Activated CD4-positive, alpha-beta T cell treated with anti-CD3 and anti-CD28 coated beads, Interleukin-2, amount 10 ng/mL, durations not matched to agents 24 days and 14 days (primary cell): ENCODE measurements at regions not wholly inside any gene's neighbourhood (a gene's known extent, or its start where the extent isn't known, plus 50 kb on each side); places are given as distances from the start of the nearest gene placed in this dataset.
"Not testable (repeated sequence)": the region's sequence is repeated elsewhere in the genome, so short reads cannot be mapped to it uniquely, and the experiment has no call there.

Experiments
- DNase-seq: peaks from one replicate; pipeline ENCODE4 v3.0.0; 2022
- H3K27ac Mint-ChIP-seq: one replicate; pipeline ENCODE4 v1.8.0; 2022; ENCODE audit warnings: mild to moderate bottlenecking, mixed read lengths
- H3K27me3 Mint-ChIP-seq: one replicate; pipeline ENCODE4 v1.8.0; 2022; ENCODE audit warnings: mixed read lengths
- H3K36me3 Mint-ChIP-seq: one replicate; pipeline ENCODE4 v1.8.0; 2022; ENCODE audit warnings: low read depth, mild to moderate bottlenecking, mixed read lengths
- H3K4me1 Mint-ChIP-seq: one replicate; pipeline ENCODE4 v1.8.0; 2021; ENCODE audit warnings: mixed read lengths
- H3K4me3 Mint-ChIP-seq: one replicate; pipeline ENCODE4 v1.8.0; 2022; ENCODE audit warnings: mild to moderate bottlenecking, moderate library complexity, mixed read lengths
- H3K9me3 Mint-ChIP-seq: one replicate; pipeline ENCODE4 v1.8.0; 2021; ENCODE audit warnings: mixed read lengths
- intact Hi-C: fragments of 100-400 bp; cut with micrococcal nuclease; formaldehyde crosslinking; loops from one replicate; pipeline ENCODE4 v1.15.1; 2023

DNA sequence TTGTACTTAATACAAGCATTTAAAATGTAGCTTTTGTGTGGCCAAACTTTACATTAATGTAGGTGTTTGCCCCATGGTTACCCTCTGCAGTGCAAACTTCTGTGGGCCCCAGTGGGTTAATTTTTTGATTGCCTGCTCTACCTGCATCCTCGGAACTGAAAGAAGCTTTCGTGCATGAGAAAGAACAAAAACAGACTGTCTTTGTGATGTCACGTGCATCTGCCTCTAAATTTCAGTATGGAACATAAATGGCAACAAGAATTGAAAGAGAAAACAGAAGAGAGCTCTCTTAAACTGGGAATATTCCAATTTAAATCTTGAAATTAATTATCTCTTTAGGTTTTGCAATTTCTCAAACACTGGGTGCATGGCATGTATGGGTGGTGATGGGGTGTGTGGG, 182.4 kb upstream of the LCORL start:
- Mint-ChIP-seq H3K9me3 (no peaks in the 10 kb centered on the region), H3K4me3 (no peak overlapping the region), H3K27ac (no peak overlapping the region), H3K27me3 (no peaks in the 10 kb centered on the region), H3K4me1 (no peaks in the 10 kb centered on the region), H3K36me3 (no peaks in the 10 kb centered on the region)
- intact Hi-C loops: no loop called here
- no peak for DNase-seq

DNA sequence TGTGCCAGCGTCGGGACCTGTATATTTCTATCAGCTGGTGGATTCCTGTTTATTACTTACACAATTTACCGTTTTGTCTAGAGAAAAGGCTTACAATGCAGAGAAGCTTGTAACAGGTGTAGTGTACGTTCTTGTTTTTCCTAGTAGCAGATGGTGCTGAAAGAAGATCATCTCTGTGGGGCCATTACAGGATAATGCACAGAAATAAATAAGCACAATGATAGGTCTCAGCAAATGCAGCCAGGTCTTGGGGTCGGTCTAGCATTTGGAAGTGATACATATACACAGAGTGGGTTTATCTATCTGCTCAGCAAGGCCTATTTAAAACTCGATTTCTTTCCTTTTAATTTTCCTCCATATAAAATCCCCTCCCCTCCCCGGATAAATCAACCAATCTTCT, 180.9 kb upstream of the LCORL start:
- intact Hi-C loops: no loop called here
- H3K9me3 Mint-ChIP-seq: no peaks in the 10 kb centered on the region
- H3K36me3 Mint-ChIP-seq: no peaks in the 10 kb centered on the region
- no peak overlapping the region for H3K27ac Mint-ChIP-seq
- H3K27me3 Mint-ChIP-seq: no peaks in the 10 kb centered on the region
- no peak overlapping the region for H3K4me3 Mint-ChIP-seq
- no peaks in the 10 kb centered on the region for H3K4me1 Mint-ChIP-seq
- DNase-seq: no peak

DNA sequence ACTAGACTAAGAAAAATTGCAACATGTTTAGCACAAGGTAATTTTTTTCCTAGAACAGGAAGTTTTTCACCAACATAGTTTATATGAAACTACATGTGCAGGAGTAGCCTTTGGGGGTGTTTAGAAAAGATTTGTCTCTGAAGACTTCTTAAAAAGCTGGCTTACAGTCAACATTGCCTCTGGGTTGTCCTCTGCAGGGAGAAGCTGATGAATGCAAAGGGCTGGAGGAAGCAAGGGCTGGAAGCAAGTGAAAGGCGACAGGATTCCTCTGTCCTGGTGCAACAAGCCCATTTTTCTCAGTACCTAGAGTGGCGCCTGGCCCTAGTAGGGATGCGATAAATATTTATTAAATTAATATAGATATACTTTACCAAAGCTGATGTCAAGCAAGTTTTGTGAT, 180.3 kb upstream of the LCORL start:
- H3K4me3 Mint-ChIP-seq: no peak overlapping the region
- H3K9me3 Mint-ChIP-seq: no peaks in the 10 kb centered on the region
- H3K27me3 Mint-ChIP-seq: no peaks in the 10 kb centered on the region
- H3K27ac Mint-ChIP-seq: no peak overlapping the region
- no peaks in the 10 kb centered on the region for H3K36me3 Mint-ChIP-seq
- H3K4me1 Mint-ChIP-seq: no peaks in the 10 kb centered on the region
- intact Hi-C loops: no loop called here
- DNase-seq: no peak

DNA sequence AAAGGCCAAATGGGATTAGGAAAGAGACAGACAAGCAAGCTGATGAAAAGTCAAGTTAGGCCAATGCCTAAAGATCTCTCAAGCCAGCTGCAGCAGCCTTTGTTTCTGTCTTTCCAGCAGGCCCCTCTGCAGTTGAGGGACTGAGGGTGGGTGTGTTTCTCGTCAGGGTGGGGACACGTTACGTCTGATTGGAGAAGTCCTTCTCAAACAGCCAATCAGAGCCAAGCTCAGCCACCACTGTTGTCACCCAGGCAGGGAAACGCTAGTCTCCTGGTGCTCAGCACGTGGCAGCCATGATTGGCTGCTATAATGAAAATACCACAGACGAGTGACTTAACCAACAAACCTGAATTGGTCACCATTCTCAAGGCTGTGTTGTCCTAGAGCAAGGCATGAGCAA, 177.1 kb upstream of the LCORL start:
- H3K4me3 Mint-ChIP-seq: no peak overlapping the region
- H3K4me1 Mint-ChIP-seq: no peaks in the 10 kb centered on the region
- DNase-seq: no peak
- intact Hi-C loops: no loop called here
- H3K27me3 Mint-ChIP-seq: no peaks in the 10 kb centered on the region
- H3K27ac Mint-ChIP-seq: no peak overlapping the region
- H3K9me3 Mint-ChIP-seq: no peaks in the 10 kb centered on the region
- H3K36me3 Mint-ChIP-seq: no peaks in the 10 kb centered on the region

DNA sequence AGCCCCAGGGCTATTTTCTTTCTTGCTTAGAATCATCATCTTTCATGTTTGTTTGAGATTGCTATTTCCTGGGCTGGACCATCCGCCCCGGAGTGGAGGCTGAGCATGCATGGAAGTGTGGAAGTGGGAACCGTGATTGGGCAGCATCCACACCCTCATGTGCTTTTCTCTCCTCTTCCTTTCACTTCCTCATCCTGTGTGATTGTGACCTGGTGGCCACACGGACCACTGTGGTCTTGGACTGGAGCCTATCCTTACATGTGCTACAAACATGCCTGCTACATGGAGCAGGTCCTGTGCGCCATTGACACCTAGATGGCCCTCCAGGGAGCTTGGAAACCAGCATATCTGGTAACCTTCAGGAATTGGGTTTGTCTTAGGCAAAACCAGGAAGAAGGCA, 175.9 kb upstream of the LCORL start:
- intact Hi-C loops: no loop called here
- no peaks in the 10 kb centered on the region for H3K9me3 Mint-ChIP-seq
- no peaks in the 10 kb centered on the region for H3K27me3 Mint-ChIP-seq
- DNase-seq: no peak
- no peak overlapping the region for H3K27ac Mint-ChIP-seq
- no peaks in the 10 kb centered on the region for H3K4me1 Mint-ChIP-seq
- H3K4me3 Mint-ChIP-seq: no peak overlapping the region
- no peaks in the 10 kb centered on the region for H3K36me3 Mint-ChIP-seq

DNA sequence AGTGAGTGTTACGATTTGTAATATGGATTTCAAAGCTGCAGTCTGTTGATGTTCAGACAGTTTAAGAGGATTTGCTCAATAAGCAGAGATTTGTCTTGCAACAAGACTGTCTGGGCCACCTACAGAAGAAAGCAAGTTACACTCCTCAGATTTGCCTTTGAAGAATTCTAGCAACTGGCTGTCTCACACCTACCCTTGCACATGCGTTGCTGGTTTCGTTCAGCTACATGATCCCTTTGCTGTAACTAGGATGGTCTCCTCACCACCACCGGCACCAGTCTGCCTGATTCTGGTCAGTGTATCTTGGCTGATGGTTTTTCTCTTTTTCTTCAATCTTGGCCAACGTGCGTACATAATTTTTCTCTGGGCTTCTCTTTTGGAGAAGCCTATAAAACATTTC, 172.7 kb upstream of the LCORL start:
- no peaks in the 10 kb centered on the region for H3K27me3 Mint-ChIP-seq
- H3K9me3 Mint-ChIP-seq: no peaks in the 10 kb centered on the region
- H3K36me3 Mint-ChIP-seq: no peaks in the 10 kb centered on the region
- no peak overlapping the region for H3K27ac Mint-ChIP-seq
- intact Hi-C loops: no loop called here
- H3K4me3 Mint-ChIP-seq: no peak overlapping the region
- no peaks in the 10 kb centered on the region for H3K4me1 Mint-ChIP-seq
- no peak for DNase-seq

DNA sequence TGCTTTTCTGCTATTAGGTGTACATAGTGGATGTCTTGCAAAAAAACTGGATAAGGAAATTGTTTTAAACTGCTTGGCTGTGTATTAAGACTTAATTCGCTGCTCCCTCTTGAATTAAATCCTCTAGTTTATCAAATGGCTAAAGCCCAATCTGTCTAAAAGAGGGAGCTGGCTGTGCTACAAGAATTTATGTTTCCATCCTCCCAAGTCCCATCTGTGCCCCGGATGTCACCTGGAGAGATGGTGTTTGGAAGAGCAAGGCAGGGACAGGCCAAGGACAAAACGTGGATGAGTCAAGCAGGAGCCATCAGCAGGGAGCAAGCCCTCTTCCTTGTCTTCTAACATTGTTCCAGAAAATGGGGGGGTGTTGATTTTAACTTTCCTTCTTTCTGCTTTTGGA, 171.3 kb upstream of the LCORL start:
- no peak for DNase-seq
- no peaks in the 10 kb centered on the region for H3K9me3 Mint-ChIP-seq
- H3K27ac Mint-ChIP-seq: no peak overlapping the region
- no peaks in the 10 kb centered on the region for H3K27me3 Mint-ChIP-seq
- H3K4me3 Mint-ChIP-seq: no peak overlapping the region
- no peaks in the 10 kb centered on the region for H3K36me3 Mint-ChIP-seq
- intact Hi-C loops: no loop called here
- H3K4me1 Mint-ChIP-seq: no peaks in the 10 kb centered on the region

DNA sequence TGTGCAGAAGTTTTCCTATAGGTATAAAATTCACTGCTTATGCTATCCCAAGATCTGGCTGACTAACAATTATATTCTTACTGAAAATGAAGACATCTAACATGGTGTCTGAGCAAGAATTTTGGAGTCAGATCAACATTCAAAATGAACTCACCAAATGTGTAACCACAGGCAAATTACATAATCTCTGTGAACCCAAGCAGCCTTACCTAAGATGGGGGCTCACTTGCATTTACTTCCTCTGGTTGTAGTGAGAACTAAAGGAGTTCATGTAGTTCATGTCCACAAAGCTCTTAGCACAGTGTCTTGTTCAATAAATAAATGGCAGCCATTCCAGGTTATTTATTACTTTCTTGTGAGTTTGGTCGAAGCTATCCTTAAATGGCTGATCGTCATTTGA, 163.9 kb upstream of the LCORL start:
- H3K36me3 Mint-ChIP-seq: no peaks in the 10 kb centered on the region
- no peaks in the 10 kb centered on the region for H3K9me3 Mint-ChIP-seq
- H3K4me1 Mint-ChIP-seq: no peaks in the 10 kb centered on the region
- DNase-seq: no peak
- H3K4me3 Mint-ChIP-seq: no peak overlapping the region
- no peaks in the 10 kb centered on the region for H3K27me3 Mint-ChIP-seq
- intact Hi-C loops: no loop called here
- no peak overlapping the region for H3K27ac Mint-ChIP-seq

DNA sequence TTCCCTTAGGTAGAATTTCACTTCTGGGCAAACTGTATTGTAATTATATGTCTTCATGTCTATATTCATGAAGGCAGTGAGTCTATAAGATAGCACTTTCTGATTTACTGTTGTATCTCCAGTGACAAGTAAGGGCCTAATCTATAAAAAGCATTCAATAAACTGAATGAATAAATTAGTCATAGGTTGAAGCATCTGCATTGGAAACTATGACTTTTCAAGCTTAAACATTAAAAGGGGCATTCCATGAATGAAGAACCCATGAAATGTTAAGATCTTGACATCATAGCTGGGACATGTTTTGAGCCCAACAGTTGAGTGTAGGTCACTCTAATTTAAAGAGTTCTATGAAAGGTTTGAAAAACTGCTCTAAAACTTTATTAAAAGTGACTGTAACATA, 159.3 kb upstream of the LCORL start:
- Mint-ChIP-seq H3K27me3 (no peaks in the 10 kb centered on the region), H3K9me3 (no peaks in the 10 kb centered on the region), H3K36me3 (no peaks in the 10 kb centered on the region), H3K4me3 (no peak overlapping the region), H3K4me1 (no peaks in the 10 kb centered on the region), H3K27ac (no peak overlapping the region)
- intact Hi-C loops: no loop called here
- DNase-seq: no peak

DNA sequence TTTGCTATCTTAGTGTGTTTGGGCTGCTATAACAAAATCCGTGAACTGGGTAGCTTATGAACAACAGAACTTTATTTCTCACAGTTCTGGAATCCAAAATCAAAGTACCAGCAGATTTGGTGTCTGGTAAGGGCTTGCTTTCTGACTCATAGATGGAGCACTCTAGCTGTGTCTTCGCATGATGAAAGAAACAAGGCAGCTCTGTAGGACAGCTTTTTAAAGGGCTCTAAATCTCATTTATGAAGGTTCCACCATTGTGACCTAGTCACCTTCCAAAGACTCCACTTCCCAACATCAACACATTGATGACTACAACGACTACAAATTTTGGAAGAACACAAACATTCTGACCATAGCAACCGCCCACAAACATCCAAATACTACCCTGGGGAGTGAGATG, 158.6 kb upstream of the LCORL start:
- no peak overlapping the region for H3K4me3 Mint-ChIP-seq
- DNase-seq: no peak
- no peaks in the 10 kb centered on the region for H3K27me3 Mint-ChIP-seq
- intact Hi-C loops: no loop called here
- no peaks in the 10 kb centered on the region for H3K4me1 Mint-ChIP-seq
- H3K36me3 Mint-ChIP-seq: no peaks in the 10 kb centered on the region
- no peak overlapping the region for H3K27ac Mint-ChIP-seq
- H3K9me3 Mint-ChIP-seq: no peaks in the 10 kb centered on the region

DNA sequence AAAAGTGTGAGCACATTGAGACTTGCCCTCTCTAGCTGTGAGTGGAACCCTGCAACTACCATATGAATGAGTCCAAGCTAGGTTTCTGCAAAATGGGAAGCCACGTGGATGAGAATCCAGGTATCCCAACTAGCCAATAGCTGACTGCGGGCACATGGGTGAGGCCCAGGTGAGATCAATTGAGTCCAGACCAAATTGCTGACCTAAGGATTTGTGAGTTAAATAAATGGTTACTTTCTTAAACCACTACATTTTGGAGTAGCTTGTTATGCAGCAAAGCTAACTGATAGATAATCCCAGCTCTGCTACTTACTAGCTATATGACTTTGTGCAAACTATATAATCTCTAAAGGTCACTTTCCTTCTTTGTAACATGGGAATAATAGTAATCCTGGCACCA, 150.3 kb upstream of the LCORL start:
- Mint-ChIP-seq H3K36me3 (no peaks in the 10 kb centered on the region), H3K27ac (no peak overlapping the region), H3K4me1 (no peaks in the 10 kb centered on the region), H3K27me3 (peaks cover 2% of the 10 kb centered on the region), H3K4me3 (no peak overlapping the region), H3K9me3 (no peaks in the 10 kb centered on the region)
- no peak for DNase-seq
- intact Hi-C loops: no loop called here

DNA sequence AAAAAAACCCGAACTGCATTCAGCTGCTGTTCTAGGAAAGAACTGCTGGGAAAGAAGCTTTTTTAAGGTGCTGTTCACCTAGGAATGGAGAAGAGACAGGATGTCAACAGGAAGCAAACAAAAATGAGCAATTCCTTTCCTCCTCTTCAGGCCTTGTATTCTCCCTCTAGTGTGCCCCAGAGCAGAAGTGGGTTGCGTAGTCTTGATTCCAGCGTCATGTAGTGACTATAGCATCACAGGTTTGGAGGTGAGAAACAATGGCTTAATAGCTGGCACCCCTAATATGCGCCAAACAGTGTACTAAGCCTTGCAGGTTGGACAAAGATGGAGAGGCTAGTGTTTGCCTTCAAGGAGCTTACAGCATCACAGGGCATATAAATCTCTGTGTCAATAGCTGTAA, 146.3 kb upstream of the LCORL start:
- Mint-ChIP-seq H3K27me3 (peaks cover 5% of the 10 kb centered on the region), H3K9me3 (no peaks in the 10 kb centered on the region), H3K4me1 (no peaks in the 10 kb centered on the region), H3K4me3 (no peak overlapping the region), H3K36me3 (no peaks in the 10 kb centered on the region), H3K27ac (no peak overlapping the region)
- no peak for DNase-seq
- intact Hi-C loops: no loop called here

DNA sequence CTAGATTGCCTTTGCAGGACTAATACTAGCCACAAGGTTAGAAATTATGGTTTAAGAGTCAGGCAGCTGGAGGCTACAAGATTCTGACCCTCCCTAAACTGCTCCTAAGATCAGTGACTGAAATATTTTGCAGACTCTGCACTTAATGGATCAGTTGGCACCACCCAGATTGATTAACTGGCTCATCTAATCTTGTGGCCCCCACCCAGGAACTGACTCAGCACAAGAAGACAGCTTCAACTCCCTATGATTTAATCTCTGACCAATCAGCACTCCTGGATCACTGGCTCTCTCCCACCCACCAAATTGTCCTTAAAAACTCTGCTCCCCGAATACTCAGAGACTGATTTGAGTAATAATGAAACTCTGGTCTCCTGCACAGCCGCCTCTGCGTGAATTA, 145.4 kb upstream of the LCORL start:
- peaks cover 6% of the 10 kb centered on the region for H3K27me3 Mint-ChIP-seq
- H3K9me3 Mint-ChIP-seq: no peaks in the 10 kb centered on the region
- H3K36me3 Mint-ChIP-seq: no peaks in the 10 kb centered on the region
- DNase-seq: no peak
- no peaks in the 10 kb centered on the region for H3K4me1 Mint-ChIP-seq
- H3K27ac Mint-ChIP-seq: no peak overlapping the region
- no peak overlapping the region for H3K4me3 Mint-ChIP-seq
- intact Hi-C loops: no loop called here

DNA sequence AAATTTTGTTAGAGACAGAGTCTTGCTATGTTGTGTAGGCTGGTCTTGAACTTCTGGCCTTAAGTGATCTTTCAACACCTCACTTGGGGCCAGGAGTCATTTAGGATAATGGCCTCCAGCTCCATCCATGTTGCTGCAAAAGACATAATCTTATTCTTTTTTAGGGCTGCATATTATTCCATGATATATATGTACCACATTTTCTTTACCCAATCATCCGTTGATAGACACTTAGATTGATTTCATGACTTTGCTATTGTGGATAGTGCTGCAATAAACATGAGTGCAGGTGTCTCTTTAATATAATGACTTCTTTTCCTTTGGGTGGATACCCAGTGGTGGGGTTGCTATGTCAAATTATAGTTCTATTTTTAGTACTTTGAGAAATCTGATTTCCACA, 140.9 kb upstream of the LCORL start:
- no peaks in the 10 kb centered on the region for H3K4me1 Mint-ChIP-seq
- intact Hi-C loops: no loop called here
- H3K27ac Mint-ChIP-seq: no peak overlapping the region
- peaks cover 6% of the 10 kb centered on the region for H3K27me3 Mint-ChIP-seq
- H3K36me3 Mint-ChIP-seq: no peaks in the 10 kb centered on the region
- no peak overlapping the region for H3K4me3 Mint-ChIP-seq
- no peak for DNase-seq
- H3K9me3 Mint-ChIP-seq: no peaks in the 10 kb centered on the region

DNA sequence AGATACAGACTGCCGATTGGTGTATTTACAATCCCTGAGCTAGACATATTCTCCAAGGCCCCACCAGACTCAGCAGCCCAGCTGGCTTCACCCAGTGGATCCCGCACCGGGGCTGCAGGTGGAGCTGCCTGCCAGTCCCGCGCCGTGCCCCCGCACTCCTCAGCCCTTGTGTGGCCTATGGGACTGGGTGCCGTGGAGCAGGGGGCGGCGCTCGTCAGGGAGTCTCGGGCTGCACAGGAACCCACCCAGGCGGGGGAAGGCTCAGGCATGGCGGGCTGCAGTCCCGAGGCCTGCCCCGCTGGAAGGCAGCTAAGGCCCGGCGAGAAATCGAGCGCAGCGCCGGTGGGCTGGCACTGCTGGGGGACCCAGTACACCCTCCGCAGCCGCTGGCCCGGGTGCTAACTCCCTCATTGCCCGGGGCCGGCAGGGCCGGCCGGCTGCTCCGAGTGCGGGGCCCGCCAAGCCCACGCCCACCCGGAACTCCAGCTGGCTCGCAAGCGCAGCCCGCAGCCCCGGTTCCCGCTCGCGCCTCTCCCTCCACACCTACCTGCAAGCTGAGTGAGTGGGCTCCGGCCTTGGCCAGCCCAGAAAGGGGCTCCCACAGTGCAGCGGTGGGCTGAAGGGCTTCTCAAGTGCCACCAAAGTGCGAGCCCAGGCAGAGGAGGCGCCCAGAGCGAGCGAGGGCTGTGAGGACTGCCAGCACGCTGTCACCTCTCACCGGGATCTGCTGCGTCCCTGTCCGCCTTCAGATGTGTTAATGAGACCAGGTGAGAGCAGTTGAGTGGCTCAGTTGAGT, 137.8 kb upstream of the LCORL start:
- H3K27me3 Mint-ChIP-seq, H3K27ac Mint-ChIP-seq, H3K36me3 Mint-ChIP-seq, DNase-seq, H3K4me3 Mint-ChIP-seq, intact Hi-C loops, H3K9me3 Mint-ChIP-seq, H3K4me1 Mint-ChIP-seq: not testable (repeated sequence)
